PC-9 (cell line): ENCODE measurements at regions not wholly inside any gene's neighbourhood (a gene's known extent, or its start where the extent isn't known, plus 50 kb on each side); places are given as distances from the start of the nearest gene placed in this dataset.

ENCODE experiments used
- BruUV-seq: library from RNA; stranded (reverse); fragments of 400-500 nt; replicated peaks from 2 replicates; lab custom pipeline; 2021; lab: Mats Ljungman, UMichigan
- CTCF ChIA-PET: fragments of 300-600 bp; sonication (Branson Sonifier 250); formaldehyde crosslinking; loops from one replicate; lab custom pipeline; 2022; ENCODE audit warnings: antibody characterized with exemption; lab: Charles Lee
- POLR2A ChIA-PET: fragments of 300-600 bp; sonication (Branson Sonifier 250); formaldehyde crosslinking; loops from one replicate; lab custom pipeline; 2022; ENCODE audit warnings: antibody characterized with exemption; ENCODE audit not compliant: unreplicated experiment; lab: Charles Lee
- DNase-seq, 2 experiments: peaks; one replicate each; pipeline versions ENCODE4 v3.0.0 to v3.0.0-alpha.2; 2015 to 2022; ENCODE audit warnings: mixed read lengths in 1 of 2
- H2AFZ ChIP-seq: fragments of 200-600 bp; sonication (generic); 2 replicates; pipeline ENCODE4 v1.8.1; 2017; ENCODE audit warnings: antibody characterized with exemption
- H3F3A ChIP-seq: fragments of 200-600 bp; sonication (generic); 2 replicates; pipeline ENCODE4 v1.8.1; 2017; ENCODE audit warnings: antibody characterized with exemption, mild to moderate bottlenecking, low read depth; ENCODE audit not compliant: insufficient read depth
- H3K27ac ChIP-seq: fragments of 200-600 bp; sonication (generic); 2 replicates; pipeline ENCODE4 v1.6.1; 2016; ENCODE audit warnings: mixed run types
- H3K27me3 ChIP-seq: fragments of 200-600 bp; sonication (generic); 2 replicates; pipeline ENCODE4 v1.6.1; 2016; ENCODE audit warnings: low read depth, mixed run types; ENCODE audit not compliant: insufficient read depth
- H3K36me3 ChIP-seq: fragments of 200-600 bp; sonication (generic); 2 replicates; pipeline ENCODE4 v1.6.1; 2016; ENCODE audit warnings: low read depth, mixed run types
- H3K4me1 ChIP-seq: fragments of 200-600 bp; sonication (generic); replicated peaks from 2 replicates; pipeline ENCODE4 v1.6.1; 2016; ENCODE audit warnings: mixed run types; ENCODE audit not compliant: insufficient read depth
- H3K4me2 ChIP-seq: fragments of 200-600 bp; sonication (generic); 2 replicates; pipeline ENCODE4 v1.6.1; 2017; ENCODE audit warnings: mixed run types
- H3K4me3 ChIP-seq: fragments of 200-600 bp; sonication (generic); 2 replicates; pipeline ENCODE4 v1.6.1; 2016; ENCODE audit warnings: mixed run types
- H3K79me2 ChIP-seq: fragments of 200-600 bp; sonication (generic); 2 replicates; pipeline ENCODE4 v1.6.1; 2017; ENCODE audit warnings: low read depth, mixed run types
- H3K9me2 ChIP-seq: fragments of 200-600 bp; sonication (generic); 2 replicates; pipeline ENCODE4 v1.8.1; 2017; ENCODE audit warnings: mild to moderate bottlenecking; ENCODE audit not compliant: insufficient read depth
- H3K9me3 ChIP-seq: fragments of 200-600 bp; sonication (generic); 2 replicates; pipeline ENCODE4 v1.8.1; 2016; ENCODE audit warnings: low read depth; ENCODE audit not compliant: insufficient read depth
- H4K20me1 ChIP-seq: fragments of 200-600 bp; sonication (generic); 2 replicates; pipeline ENCODE4 v1.8.1; 2017; ENCODE audit not compliant: insufficient read depth
- CTCF ChIP-seq: fragments of 200-600 bp; sonication (generic); conservative IDR thresholded peaks from 2 replicates; pipeline ENCODE4 v1.6.1; 2017; ENCODE audit warnings: mixed run types, antibody characterized with exemption, mild to moderate bottlenecking, moderate library complexity
- EZH2 ChIP-seq: fragments of 200-600 bp; sonication (generic); IDR thresholded peaks from 2 replicates; pipeline ENCODE4 v1.8.0; 2017; ENCODE audit warnings: antibody characterized with exemption, low read depth
- intact Hi-C: fragments of 100-400 bp; cut with micrococcal nuclease; formaldehyde crosslinking; loops from one replicate; pipeline ENCODE4 v1.10.0; 2022; ENCODE audit not compliant: unreplicated experiment

GRCh38 chr16:47917118-47917517 is 238.7 kb downstream of the ABCC12 start:
- TF ChIP-seq CTCF: no peak
- TF ChIP-seq EZH2: no peak
- BruUV-seq: no TSS peak
- no peaks in the 10 kb centered on the region for H3F3A ChIP-seq
- DNase-seq: no peak
- no peak overlapping the region for H3K4me3 ChIP-seq
- no peaks in the 10 kb centered on the region for H3K9me2 ChIP-seq
- no peaks in the 10 kb centered on the region for H4K20me1 ChIP-seq
- no peak overlapping the region for H2AFZ ChIP-seq
- no peaks in the 10 kb centered on the region for H3K4me1 ChIP-seq
- POLR2A ChIA-PET: no interaction called here
- H3K27ac ChIP-seq: no peak overlapping the region
- intact Hi-C loops: no loop called here
- no peaks in the 10 kb centered on the region for H3K79me2 ChIP-seq
- H3K36me3 ChIP-seq: no peaks in the 10 kb centered on the region
- no peak overlapping the region for H3K4me2 ChIP-seq
- no peaks in the 10 kb centered on the region for H3K27me3 ChIP-seq
- H3K9me3 ChIP-seq: no peaks in the 10 kb centered on the region
- CTCF ChIA-PET: interaction anchor here (0.6 kb wide), 1 partner anchor 248 kb away, joined by 3 read pairs; no protein-coding TSS in a partner anchor

GRCh38 chr16:47916266-47916665 is 239.5 kb downstream of the ABCC12 start:
- H3K9me2 ChIP-seq: no peaks in the 10 kb centered on the region
- no peaks in the 10 kb centered on the region for H3K79me2 ChIP-seq
- no peak overlapping the region for H2AFZ ChIP-seq
- no peak for DNase-seq
- BruUV-seq: no TSS peak
- no peak overlapping the region for H3K4me2 ChIP-seq
- TF ChIP-seq EZH2 (no peak), CTCF (no peak)
- no peaks in the 10 kb centered on the region for H4K20me1 ChIP-seq
- ChIA-PET POLR2A (interaction anchor here (0.7 kb wide), 1 partner anchor 648 kb away, joined by 3 read pairs; no protein-coding TSS in a partner anchor), CTCF (no interaction called here)
- intact Hi-C loops: no loop called here
- H3K36me3 ChIP-seq: no peaks in the 10 kb centered on the region
- no peaks in the 10 kb centered on the region for H3K27me3 ChIP-seq
- no peaks in the 10 kb centered on the region for H3K9me3 ChIP-seq
- H3F3A ChIP-seq: no peaks in the 10 kb centered on the region
- no peak overlapping the region for H3K4me3 ChIP-seq
- no peak overlapping the region for H3K27ac ChIP-seq
- H3K4me1 ChIP-seq: no peaks in the 10 kb centered on the region

- Histone ChIP-seq H3K4me3 (no peak overlapping the region), H3K36me3 (no peaks in the 10 kb centered on the region), H3K4me2 (no peak overlapping the region), H3K4me1 (no peaks in the 10 kb centered on the region), H3K9me2 (no peaks in the 10 kb centered on the region), H3K79me2 (no peaks in the 10 kb centered on the region), H3F3A (no peaks in the 10 kb centered on the region), H3K9me3 (no peaks in the 10 kb centered on the region; the same call in 1 of the 2 replicates), H3K27me3 (no peaks in the 10 kb centered on the region), H2AFZ (no peak overlapping the region), H4K20me1 (no peaks in the 10 kb centered on the region), H3K27ac (no peak overlapping the region)
- POLR2A ChIA-PET: interaction anchor here (0.7 kb wide), 1 partner anchor 216 kb away, joined by 9 read pairs; no protein-coding TSS in a partner anchor
- DNase-seq: no peak
- intact Hi-C loops: no loop called here
- CTCF ChIA-PET: no interaction called here
- no TSS peak for BruUV-seq
- no peak for TF ChIP-seq CTCF
- TF ChIP-seq EZH2: no peak
Observed at GRCh38 chr16:47907109-47907508, 248.7 kb downstream of the ABCC12 start.
